ENCODE measurements at regions not wholly inside any gene's neighbourhood (a gene's known extent, or its start where the extent isn't known, plus 50 kb on each side); places are given as distances from the start of the nearest gene placed in this dataset.

DNA sequence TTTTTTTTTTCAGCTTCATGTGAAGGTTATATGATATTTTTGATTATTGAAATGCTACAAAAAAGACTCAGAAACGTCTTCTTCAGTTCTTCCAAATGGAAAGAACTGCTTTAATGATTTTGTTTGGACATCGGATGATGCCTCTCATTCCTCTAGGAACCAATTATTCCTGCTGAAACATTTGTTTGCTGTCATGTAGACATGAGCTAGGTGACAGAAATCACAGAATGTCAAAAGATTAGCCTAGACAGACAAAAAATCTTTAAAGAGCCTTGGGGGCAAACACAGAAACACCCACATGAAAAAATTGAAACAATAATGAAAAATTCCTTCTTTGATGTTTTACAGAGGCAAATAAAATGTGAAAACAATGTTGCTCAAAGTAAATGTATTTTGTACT, 244.2 kb upstream of the EDIL3 start:
- Histone ChIP-seq H3K27ac (no peak overlapping the region), H3K36me3 (no peaks in the 10 kb centered on the region), H3K4me3 (no peak overlapping the region), H3K9me3 (no peaks in the 10 kb centered on the region), H3K27me3 (no peaks in the 10 kb centered on the region), H3K4me1 (no peaks in the 10 kb centered on the region)
- TF ChIP-seq POLR2A (IDR thresholded peaks at IDR 0.05): no peak
- TF ChIP-seq, protein P1, sequence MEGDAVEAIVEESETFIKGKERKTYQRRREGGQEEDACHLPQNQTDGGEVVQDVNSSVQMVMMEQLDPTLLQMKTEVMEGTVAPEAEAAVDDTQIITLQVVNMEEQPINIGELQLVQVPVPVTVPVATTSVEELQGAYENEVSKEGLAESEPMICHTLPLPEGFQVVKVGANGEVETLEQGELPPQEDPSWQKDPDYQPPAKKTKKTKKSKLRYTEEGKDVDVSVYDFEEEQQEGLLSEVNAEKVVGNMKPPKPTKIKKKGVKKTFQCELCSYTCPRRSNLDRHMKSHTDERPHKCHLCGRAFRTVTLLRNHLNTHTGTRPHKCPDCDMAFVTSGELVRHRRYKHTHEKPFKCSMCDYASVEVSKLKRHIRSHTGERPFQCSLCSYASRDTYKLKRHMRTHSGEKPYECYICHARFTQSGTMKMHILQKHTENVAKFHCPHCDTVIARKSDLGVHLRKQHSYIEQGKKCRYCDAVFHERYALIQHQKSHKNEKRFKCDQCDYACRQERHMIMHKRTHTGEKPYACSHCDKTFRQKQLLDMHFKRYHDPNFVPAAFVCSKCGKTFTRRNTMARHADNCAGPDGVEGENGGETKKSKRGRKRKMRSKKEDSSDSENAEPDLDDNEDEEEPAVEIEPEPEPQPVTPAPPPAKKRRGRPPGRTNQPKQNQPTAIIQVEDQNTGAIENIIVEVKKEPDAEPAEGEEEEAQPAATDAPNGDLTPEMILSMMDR (IDR thresholded peaks at IDR 0.05): no peak
- no peak for TF ChIP-seq POLR2AphosphoS5 (IDR thresholded peaks at IDR 0.05)
- no peak for TF ChIP-seq EP300 (IDR thresholded peaks at IDR 0.05)
- WGBS, 2 donors: 77 to 83% methylated on average over 2 of the region's 2 CpGs
- intact Hi-C loops (cut with DNase I): no loop called here
- DNase-seq: no peak

DNA sequence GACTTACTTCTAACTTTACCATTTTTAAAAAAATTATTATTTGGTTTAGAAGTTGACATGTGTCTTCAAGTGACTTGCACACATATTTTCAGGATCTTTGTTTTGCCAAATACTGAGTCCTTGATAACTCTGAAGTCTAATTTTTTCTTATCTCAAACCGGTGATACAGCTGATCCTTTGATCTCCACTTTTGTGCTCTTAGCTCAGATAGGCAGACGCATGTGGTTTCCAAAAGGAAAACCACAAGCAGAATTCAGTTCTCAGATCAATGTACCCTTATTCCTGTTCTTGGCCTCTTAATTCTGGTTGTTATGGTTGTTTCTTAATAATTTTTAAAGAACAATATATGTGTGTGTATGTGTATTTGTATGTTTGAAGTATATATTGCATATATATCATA, 238.3 kb upstream of the EDIL3 start:
- TF ChIP-seq POLR2AphosphoS5 (IDR thresholded peaks at IDR 0.05) (no peak), POLR2A (IDR thresholded peaks at IDR 0.05) (no peak), EP300 (IDR thresholded peaks at IDR 0.05) (no peak)
- TF ChIP-seq, protein P1 (IDR thresholded peaks at IDR 0.05): no peak
- Histone ChIP-seq H3K36me3 (no peaks in the 10 kb centered on the region), H3K4me3 (no peak overlapping the region), H3K9me3 (no peaks in the 10 kb centered on the region), H3K27ac (no peak overlapping the region), H3K27me3 (no peaks in the 10 kb centered on the region), H3K4me1 (peaks cover 0 to 5% (median 0%) of the 10 kb centered on the region in 4 donors)
- 32 to 37% methylated on average over 2 of the region's 2 CpGs for WGBS, 2 donors
- intact Hi-C loops (cut with DNase I): no loop called here
- DNase-seq: no peak

DNA sequence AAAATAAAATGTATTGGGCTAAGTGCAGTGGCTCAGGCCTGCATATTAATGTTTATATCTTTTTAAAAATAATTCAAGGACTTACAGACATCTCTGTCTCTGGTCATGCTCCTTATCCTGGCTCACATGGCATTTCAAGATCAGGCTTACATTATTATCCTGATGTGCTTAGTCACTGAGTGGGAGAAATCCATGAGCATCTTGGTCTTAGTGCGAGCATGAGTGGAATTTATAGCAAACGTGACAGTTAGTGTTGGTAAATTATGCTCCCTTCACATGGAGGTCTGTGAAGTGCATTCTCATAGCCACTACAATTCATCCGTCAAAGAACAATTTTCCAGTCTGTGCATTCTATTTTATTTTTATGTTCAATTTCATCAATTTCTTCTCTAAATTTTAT, 237.8 kb upstream of the EDIL3 start:
- Histone ChIP-seq H3K27ac (no peak overlapping the region), H3K4me1 (peaks cover 0 to 5% (median 0%) of the 10 kb centered on the region in 4 donors), H3K27me3 (no peaks in the 10 kb centered on the region), H3K4me3 (no peak overlapping the region), H3K36me3 (no peaks in the 10 kb centered on the region), H3K9me3 (no peaks in the 10 kb centered on the region)
- TF ChIP-seq EP300 (IDR thresholded peaks at IDR 0.05): no peak
- no peak for TF ChIP-seq POLR2AphosphoS5 (IDR thresholded peaks at IDR 0.05)
- TF ChIP-seq POLR2A (IDR thresholded peaks at IDR 0.05): no peak
- TF ChIP-seq, protein P1 (IDR thresholded peaks at IDR 0.05): no peak
- intact Hi-C loops (cut with DNase I): no loop called here
- DNase-seq: no peak
- 68 to 89% methylated on average over 3 of the region's 3 CpGs for WGBS, 2 donors

DNA sequence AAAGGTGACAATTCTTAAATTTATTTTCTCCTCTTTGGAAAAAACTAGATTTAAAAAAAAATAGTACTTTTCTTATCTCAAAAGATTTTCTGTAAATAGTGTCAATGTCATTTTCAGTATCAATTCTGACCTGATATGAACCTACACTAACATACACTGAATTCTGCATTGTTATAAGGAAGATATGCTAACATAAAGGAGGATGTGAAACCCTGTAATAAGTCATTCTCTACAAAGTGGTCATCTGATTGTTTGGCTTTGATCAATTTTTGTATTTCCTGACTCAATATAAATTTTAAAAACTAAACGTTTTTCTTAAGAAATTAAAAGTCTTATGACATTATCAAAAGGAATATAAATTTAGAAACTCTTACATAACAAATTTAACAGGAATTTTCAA, 233.6 kb upstream of the EDIL3 start:
- WGBS, 2 donors: 37 to 53% methylated on average over 1 of the region's 1 CpG

More for the DNA sequence above, 233.6 kb upstream of the EDIL3 start:
- intact Hi-C loops (cut with DNase I): no loop called here
- Histone ChIP-seq H3K27me3 (no peaks in the 10 kb centered on the region), H3K4me3 (no peak overlapping the region), H3K27ac (no peak overlapping the region), H3K4me1 (peaks cover 0 to 5% (median 0%) of the 10 kb centered on the region in 4 donors), H3K36me3 (no peaks in the 10 kb centered on the region), H3K9me3 (no peaks in the 10 kb centered on the region)
- no peak for DNase-seq
- TF ChIP-seq POLR2AphosphoS5 (IDR thresholded peaks at IDR 0.05) (no peak), POLR2A (IDR thresholded peaks at IDR 0.05) (no peak), EP300 (IDR thresholded peaks at IDR 0.05) (no peak)
- TF ChIP-seq, protein P1 (IDR thresholded peaks at IDR 0.05): no peak

All from sigmoid colon (tissue), 6 donors.